Activated effector memory CD4-positive, alpha-beta T cell treated with anti-CD3 and anti-CD28 coated beads, Interleukin-2, amount 50 U/mL, for 16 hours (primary cell): ENCODE measurements at regions not wholly inside any gene's neighbourhood (a gene's known extent, or its start where the extent isn't known, plus 50 kb on each side); places are given as distances from the start of the nearest gene placed in this dataset.

ENCODE experiments used
- DNase-seq: peaks from one replicate; pipeline ENCODE4 v3.0.0-alpha.2; 2020

DNA sequence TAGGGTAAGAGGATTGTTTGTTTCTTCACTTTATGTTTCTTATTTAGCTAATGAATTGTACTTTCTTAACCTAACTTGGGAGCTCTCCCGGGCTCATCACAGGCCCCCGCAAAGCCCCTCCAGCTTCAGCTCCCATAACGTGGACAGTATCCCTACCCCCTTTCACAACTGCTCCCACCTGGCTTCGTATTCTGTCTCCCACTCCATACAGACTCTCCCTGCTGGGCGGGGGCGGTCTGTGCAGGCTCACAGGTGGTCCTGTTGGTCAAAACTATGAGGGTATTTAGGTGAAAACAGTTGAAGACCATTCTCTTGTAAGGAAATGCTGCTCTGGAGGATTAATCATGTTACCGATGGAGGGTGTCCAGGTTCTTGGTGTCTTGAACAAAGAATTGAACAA lies 805.3 kb downstream of the SEMA5A start:
- no peak for DNase-seq

GRCh38 chr5:8749556-8749955 lies 796.3 kb downstream of the SEMA5A start:
- DNase-seq, result no peak

DNA sequence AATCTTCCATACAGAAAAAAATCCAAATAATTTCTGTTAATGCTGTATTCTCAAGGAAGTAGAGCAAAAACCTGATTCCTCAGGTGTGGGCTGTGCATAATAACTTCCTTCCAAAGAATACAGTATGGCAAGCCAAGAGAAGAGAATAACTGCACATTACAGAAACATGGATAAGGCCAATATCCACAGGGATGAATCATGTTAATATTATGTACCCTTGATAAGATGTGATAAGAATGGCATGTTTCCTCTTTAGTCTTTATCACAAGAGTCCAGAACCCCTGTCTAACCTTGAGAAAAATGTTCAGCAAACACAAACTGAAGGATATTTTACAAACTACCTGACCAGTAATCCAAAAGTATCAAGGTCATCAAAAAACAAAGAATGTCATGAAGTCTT lies 795.8 kb downstream of the SEMA5A start:
- DNase-seq, result no peak

DNA sequence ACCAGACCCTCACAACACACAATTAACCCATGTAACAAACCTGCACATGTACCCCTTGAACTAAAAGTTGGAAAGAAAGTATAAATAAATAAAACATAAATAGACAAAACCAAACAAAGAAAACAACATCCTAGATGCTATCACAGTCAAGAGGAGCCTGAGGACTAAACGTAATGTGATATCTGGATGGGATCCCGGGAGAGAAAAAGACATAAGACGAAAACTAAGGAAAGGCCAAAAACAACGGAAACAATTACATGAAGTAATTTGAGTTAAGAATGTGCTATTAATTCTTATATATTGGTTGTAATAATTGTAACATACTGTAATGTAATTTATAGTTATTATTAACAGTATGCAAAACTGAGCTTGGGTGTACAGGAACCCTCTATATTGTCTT lies 793.9 kb downstream of the SEMA5A start:
- no peak for DNase-seq

DNA sequence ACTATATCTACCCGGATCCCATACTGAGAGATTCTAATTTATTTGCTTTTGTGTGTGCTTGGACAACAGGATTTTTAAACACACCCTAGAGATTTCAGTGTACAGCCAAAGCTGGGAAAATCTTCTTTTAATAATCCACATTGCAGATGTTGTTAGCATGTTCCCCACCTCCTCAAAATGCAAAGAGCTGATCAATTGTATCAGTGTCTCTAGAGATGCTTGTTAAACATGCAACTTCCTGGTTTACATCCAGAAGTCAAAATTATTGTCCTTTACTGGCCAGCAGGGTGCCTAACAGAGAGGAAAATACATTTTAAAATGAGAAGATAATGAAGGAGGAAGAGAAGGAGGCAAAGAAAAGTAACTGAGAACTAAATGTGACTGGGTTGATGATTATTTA lies 793.3 kb downstream of the SEMA5A start:
- DNase-seq, result no peak

GRCh38 chr5:8756498-8757084 lies 789.3 kb downstream of the SEMA5A start:
- DNase-seq, result no peak

GRCh38 chr5:8765886-8766285 lies 780.0 kb downstream of the SEMA5A start:
- DNase-seq, result no peak

DNA sequence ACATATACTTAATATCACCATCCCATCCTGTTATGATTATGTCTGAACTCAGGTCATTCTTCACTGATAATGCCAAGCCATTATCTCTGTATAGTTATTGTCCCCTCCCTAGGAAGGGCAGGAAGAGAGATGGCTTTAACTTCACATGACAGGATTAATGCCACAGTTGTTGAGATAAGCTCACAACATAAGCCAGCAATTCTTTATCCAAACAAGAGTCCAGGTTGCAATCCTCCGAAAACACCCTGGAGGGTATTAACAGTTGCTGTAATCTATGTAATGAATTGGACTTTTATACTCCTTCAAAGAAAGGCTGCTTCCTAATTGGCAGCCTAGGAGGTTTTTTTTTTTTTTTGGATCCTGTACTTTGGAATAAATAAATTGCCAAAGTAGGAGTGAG lies 779.4 kb downstream of the SEMA5A start:
- DNase-seq, result no peak

DNA sequence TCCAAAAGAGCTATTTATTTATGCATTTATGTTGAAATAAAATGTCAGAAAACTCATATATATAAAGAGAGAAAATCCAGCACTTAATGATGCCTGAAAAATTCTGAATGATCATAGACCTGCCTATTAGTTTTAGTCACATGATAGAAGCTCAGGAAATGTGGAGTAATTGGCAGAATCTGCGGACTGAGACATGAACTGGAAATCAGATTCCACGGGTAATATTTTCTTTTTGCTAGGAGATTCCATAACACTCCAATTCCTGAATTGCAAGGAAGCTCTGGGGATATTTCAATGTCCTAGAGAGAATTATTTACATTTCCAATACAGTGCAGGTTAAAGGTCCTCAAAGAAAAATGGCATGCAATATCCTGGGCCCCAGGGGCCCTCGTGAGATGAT lies 778.8 kb downstream of the SEMA5A start:
- no peak for DNase-seq

DNA sequence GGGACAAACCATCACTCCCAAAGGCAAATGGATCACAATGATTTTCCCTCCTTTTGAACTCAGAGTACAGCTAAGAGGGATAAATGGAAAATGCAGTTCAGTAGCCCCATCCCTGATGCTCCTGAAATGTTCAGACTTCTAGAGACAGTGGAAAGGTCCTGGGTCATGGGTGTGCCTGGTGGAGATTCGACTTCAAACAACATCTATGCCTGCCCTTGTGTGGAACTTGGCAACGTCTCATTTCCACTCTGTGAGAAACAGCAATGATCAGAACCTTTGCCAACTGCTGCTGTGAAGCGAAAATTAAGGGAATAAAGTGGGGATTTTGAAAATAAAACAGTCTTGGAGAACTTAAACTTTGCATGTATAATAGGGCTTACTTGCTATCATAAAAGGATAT lies 778.1 kb downstream of the SEMA5A start:
- DNase-seq, result no peak

- DNase-seq, result no peak
These were observed 776.2 kb downstream of the SEMA5A start for GRCh38 chr5:8769631-8770030.

GRCh38 chr5:8770431-8770830 lies 775.4 kb downstream of the SEMA5A start:
- DNase-seq, result no peak

- no peak for DNase-seq
These were observed 772.7 kb downstream of the SEMA5A start for GRCh38 chr5:8773046-8773615.

GRCh38 chr5:8784692-8785091 lies 761.2 kb downstream of the SEMA5A start:
- no peak for DNase-seq

GRCh38 chr5:8788246-8788645 lies 757.6 kb downstream of the SEMA5A start:
- DNase-seq, result no peak

DNA sequence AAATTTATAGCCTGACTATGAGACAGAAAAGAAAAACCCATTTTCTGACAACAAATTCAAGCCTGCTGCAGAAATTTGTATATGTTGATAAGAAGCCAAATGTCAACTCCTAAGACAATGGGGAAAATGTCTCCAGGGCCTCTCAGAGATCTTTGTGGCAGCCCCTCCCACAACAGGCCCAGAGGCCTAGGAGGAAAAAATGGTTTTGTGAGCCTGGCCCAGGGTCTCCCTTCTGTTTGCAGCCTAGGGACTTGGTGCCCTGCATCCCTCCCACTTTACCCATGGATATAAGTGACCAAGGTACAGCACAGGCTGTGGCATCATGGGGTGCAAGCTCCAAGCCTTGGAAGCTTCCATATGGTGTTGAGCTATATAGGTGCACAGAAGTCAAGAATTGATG lies 740.2 kb downstream of the SEMA5A start:
- DNase-seq, result no peak

- DNase-seq, result no peak
These were observed 738.2 kb downstream of the SEMA5A start for GRCh38 chr5:8807636-8808035.

GRCh38 chr5:8811581-8811980 lies 734.3 kb downstream of the SEMA5A start:
- no peak for DNase-seq

DNA sequence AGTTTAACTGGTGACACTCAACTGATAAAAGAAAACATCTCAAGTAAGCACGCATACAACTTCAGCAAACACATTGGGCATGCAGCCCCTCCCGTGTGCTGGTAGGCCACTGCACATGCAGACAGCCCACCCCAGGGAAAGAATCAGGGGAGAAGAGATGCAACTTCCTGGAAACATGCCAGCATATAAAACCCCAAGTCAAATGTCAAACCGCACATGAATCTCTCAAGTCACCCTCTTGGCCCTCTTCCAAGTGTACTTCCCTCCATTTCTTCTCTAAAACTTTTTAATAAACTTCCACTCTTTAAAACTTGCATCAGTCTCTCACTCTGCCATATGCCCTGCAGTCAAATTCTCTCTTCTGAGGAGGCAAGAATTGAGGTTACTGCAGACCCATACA lies 732.7 kb downstream of the SEMA5A start:
- DNase-seq, result no peak

- no peak for DNase-seq
These were observed 731.8 kb downstream of the SEMA5A start for GRCh38 chr5:8814105-8814504.

DNA sequence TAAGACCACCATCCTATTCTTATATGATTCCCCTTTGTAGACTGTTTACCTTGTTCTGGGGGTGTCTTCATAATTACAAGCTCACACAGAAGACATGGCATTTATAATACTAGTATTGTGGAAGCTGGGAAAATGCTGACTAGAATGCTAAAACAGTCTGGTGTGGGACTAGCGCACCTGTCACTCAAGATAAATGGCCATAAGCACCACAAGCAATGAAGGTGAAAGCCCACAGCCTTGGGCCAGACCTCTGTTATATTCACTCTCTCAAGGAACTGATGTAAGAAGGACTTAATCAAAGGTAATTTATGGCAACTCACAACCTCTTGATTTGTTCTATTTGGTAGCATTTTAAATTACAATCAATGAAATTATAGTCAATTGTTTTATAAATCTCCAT lies 721.5 kb downstream of the SEMA5A start:
- DNase-seq, result no peak

DNA sequence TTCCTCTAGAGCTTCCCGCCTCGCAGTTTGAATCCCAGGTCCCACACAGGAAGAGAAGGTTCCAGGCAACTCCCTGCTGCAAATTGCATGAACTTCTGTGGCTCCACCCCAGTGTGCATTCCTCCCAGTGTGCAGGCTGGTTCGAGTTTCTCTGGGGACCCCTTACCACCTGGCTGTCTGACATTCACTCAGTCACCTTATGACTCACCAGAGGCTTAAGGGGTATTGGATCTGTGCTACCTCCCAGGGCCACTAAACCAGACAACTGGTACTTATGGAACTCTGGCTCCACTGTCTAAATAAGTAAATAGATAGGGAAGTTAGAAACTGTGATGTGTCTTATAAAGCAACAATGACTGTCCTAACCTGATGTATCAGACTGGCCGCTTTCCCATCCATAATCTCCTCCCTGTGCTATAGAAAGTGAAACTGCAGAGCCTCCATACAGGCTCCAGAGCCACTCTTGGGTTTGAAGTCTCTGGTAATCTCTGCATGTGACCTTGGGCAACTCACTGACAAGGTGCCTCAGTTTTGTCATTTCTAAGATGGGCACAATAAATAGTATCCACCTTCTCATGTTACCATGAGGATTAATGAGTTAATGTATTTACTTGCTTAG lies 720.6 kb downstream of the SEMA5A start:
- no peak for DNase-seq

GRCh38 chr5:8826508-8826907 lies 719.4 kb downstream of the SEMA5A start:
- no peak for DNase-seq

DNA sequence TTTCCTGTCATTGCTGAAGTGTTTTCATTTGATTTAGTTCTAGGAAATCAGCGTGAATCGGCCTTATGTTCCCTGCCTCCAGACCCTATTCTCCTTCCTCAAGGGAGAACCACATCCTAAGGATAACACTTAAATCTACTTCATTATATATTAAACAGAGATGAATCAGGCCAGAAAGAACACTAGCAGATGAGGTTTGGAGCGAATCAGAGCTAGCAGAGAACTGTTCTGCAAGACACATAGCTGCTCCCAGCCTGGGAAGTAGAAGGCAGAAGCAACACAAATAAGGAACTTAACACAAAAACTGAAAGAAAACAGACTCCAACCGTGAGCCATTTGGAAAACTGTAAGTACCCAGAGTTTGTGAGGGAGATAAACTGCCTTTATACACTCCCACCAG lies 718.2 kb downstream of the SEMA5A start:
- DNase-seq, result no peak
